ENCODE measurements at regions not wholly inside any gene's neighbourhood (a gene's known extent, or its start where the extent isn't known, plus 50 kb on each side); places are given as distances from the start of the nearest gene placed in this dataset.

DNA sequence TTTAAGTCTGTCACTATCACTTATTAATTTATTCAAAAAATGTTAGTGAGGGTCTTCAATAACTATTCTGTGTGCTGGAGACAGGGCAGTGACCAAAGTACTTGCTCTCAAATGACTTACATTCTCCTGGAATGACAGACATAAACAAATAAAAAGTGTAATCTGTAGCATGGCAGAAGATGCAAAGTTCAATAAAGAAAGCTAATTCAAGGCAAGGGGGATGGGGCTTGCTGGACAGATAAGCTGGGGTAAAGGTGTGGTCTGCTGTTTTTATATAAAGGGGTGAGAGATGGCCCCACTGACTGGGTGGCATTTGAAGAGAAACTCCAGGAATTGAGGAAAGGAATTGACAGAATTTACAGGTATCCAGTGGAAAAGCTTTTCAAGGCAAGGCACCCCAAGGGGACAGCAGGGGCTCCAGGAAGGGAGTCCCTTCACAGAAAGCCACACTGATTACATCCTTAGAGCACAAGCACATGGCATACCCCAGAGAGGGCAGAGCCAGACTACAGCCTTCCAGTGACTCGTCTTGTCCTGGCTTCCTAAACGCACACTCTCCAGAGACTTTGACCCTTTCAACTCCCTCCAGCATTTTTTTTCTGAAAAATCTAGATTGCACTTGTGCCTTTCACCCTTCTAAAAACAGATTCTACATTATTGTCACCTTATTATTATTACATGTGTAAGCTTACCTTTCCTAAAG is 123.7 kb upstream of the HS3ST3A1 start:
- TF ChIP-seq, protein P1, sequence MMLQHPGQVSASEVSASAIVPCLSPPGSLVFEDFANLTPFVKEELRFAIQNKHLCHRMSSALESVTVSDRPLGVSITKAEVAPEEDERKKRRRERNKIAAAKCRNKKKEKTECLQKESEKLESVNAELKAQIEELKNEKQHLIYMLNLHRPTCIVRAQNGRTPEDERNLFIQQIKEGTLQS (IDR thresholded peaks at IDR 0.05; ENCODE audit: insufficient read depth, low read depth, low read length) = no peak
- no peaks in the 10 kb centered on the region for H3K79me2 ChIP-seq (ENCODE audit: control insufficient read depth in 1 of 2, insufficient read depth in 2 of 2, low read length in 2 of 2)
- H4K20me1 ChIP-seq (replicated peaks in 1 of 2; ENCODE audit: control insufficient read depth in 1 of 2, insufficient read depth in 2 of 2, low read length in 2 of 2) = no peaks in the 10 kb centered on the region
- FAIRE-seq (no peak), DNase-seq (ENCODE audit: low read depth in 1 of 2, low spot score in 2 of 2) (no peak)
- H2BK15ac ChIP-seq (ENCODE audit: low read length) = no peak overlapping the region
- H4K8ac ChIP-seq (ENCODE audit: extremely low read depth, insufficient read depth, low read length) = no peak overlapping the region
- no peak overlapping the region for H4K91ac ChIP-seq (replicated peaks; ENCODE audit: insufficient read length, low read length)
- no peak overlapping the region for H3K27ac ChIP-seq (ENCODE audit: low read depth, low read length)
- H3K4me1 ChIP-seq (replicated peaks in 1 of 4; ENCODE audit: control insufficient read depth in 3 of 4, insufficient read depth in 4 of 4, low read length in 3 of 4) = no peaks in the 10 kb centered on the region
- H4K5ac ChIP-seq (ENCODE audit: insufficient read length, low read depth, low read length) = no peak overlapping the region
- no peak overlapping the region for H2BK5ac ChIP-seq (ENCODE audit: low read depth, low read length)
- H2BK20ac ChIP-seq (ENCODE audit: low read length) = no peak overlapping the region
- H3K4me2 ChIP-seq (ENCODE audit: insufficient read depth in 1 of 2, low read depth in 2 of 2, low read length in 2 of 2) = no peak overlapping the region
- ChIA-PET POLR2A (ENCODE audit: partially characterized antibody) (no interaction called here), CTCF (ENCODE audit: partially characterized antibody) (interaction anchor here (0.7 to 1.2 kb wide), 2 partner anchors 12 to 28 kb away, joined by 3 to 4 read pairs; no protein-coding TSS in a partner anchor)
- no peaks in the 10 kb centered on the region for H3K23me2 ChIP-seq (ENCODE audit: low read depth, low read length)
- no peak overlapping the region for H3K4ac ChIP-seq (replicated peaks; ENCODE audit: insufficient read length, low read depth, low read length)
- no peak overlapping the region for H3K18ac ChIP-seq (ENCODE audit: extremely low read depth, low read length)
- no peaks in the 10 kb centered on the region for H3K9me3 ChIP-seq (ENCODE audit: insufficient read depth in 2 of 2, low read depth in 1 of 2, low read length in 1 of 2)
- 50% methylated on average over 2 of the region's 2 CpGs; no CpG with 5 or more reads in 1 of the 2 experiments for WGBS, 2 experiments (ENCODE audit: extremely low coverage in 1 of 2, insufficient coverage in 1 of 2, insufficient read length in 1 of 2, insufficient replicate concordance in 2 of 2, low coverage in 1 of 2, low lambda C conversion rate in 2 of 2, missing lambda C conversion rate in 1 of 2)
- H3K56ac ChIP-seq (replicated peaks; ENCODE audit: insufficient read length, low read depth, low read length) = no peak overlapping the region
- no peak overlapping the region for H2BK12ac ChIP-seq (ENCODE audit: low read depth, low read length)
- H3K27me3 ChIP-seq (replicated peaks in 1 of 4; ENCODE audit: control insufficient read depth in 3 of 4, extremely low read depth in 1 of 4, insufficient read depth in 3 of 4, low read length in 3 of 4) = no peaks in the 10 kb centered on the region
- no peaks in the 10 kb centered on the region for H3K36me3 ChIP-seq (ENCODE audit: control insufficient read depth in 2 of 4, insufficient read depth in 4 of 4, low read length in 3 of 4)
- no peak overlapping the region for H3K4me3 ChIP-seq (ENCODE audit: extremely low read depth in 1 of 4, insufficient read depth in 2 of 4, low read depth in 3 of 4, low read length in 4 of 4)
- no peak overlapping the region for H3K14ac ChIP-seq (ENCODE audit: insufficient read length)
- H2BK120ac ChIP-seq (replicated peaks; ENCODE audit: low read depth, low read length) = no peak overlapping the region
- no peak overlapping the region for H2AK5ac ChIP-seq (ENCODE audit: low read depth, low read length)
- no peak overlapping the region for H3K9ac ChIP-seq (replicated peaks in 1 of 4; ENCODE audit: extremely low read depth in 1 of 4, low read depth in 3 of 4, low read length in 3 of 4)
- H3K79me1 ChIP-seq (ENCODE audit: low read depth, low read length) = no peaks in the 10 kb centered on the region
- H3K23ac ChIP-seq (ENCODE audit: insufficient read length) = no peak overlapping the region
- H2AFZ ChIP-seq (ENCODE audit: low read length) = no peak overlapping the region

All from H1 (cell line).